HEK293T (cell line): ENCODE measurements at regions not wholly inside any gene's neighbourhood (a gene's known extent, or its start where the extent isn't known, plus 50 kb on each side); places are given as distances from the start of the nearest gene placed in this dataset.

Source experiments
- CTCF ChIA-PET: fragments of 350-600 bp; formaldehyde crosslinking; extraction: SDS; loops from one replicate; lab custom pipeline; 2021; ENCODE audit warnings: antibody characterized with exemption, inconsistent platforms; lab: Yijun Ruan, JAX
- POLR2A ChIA-PET: fragments of 350-600 bp; formaldehyde crosslinking; extraction: SDS; loops from one replicate; lab custom pipeline; 2020; ENCODE audit warnings: antibody characterized with exemption, inconsistent platforms; lab: Yijun Ruan, JAX
- DNase-seq: peaks from one replicate; pipeline ENCODE4 v3.0.0; 2012; ENCODE audit warnings: mixed read lengths; ENCODE audit errors: extremely low spot score
- ARNT ChIP-seq: fragments of 450-650 bp; IDR thresholded peaks from 2 replicates; pipeline ENCODE4 v1.6.1; 2017; ENCODE audit warnings: mild to moderate bottlenecking
- BHLHE40 ChIP-seq: fragments of 450-650 bp; IDR thresholded peaks from 2 replicates; pipeline ENCODE4 v1.6.1; 2016; ENCODE audit warnings: mild to moderate bottlenecking, moderate library complexity, borderline replicate concordance
- CTBP1 ChIP-seq: fragments of 450-650 bp; IDR thresholded peaks from 2 replicates; pipeline ENCODE4 v1.6.1; 2016; ENCODE audit warnings: borderline replicate concordance
- ELF4 ChIP-seq: fragments of 450-650 bp; IDR thresholded peaks from 2 replicates; pipeline ENCODE4 v1.6.1; 2017; ENCODE audit warnings: antibody characterized with exemption
- FOXA1 ChIP-seq: fragments of 450-650 bp; IDR thresholded peaks from 2 replicates; pipeline ENCODE4 v1.6.1; 2016; ENCODE audit warnings: mild to moderate bottlenecking
- FOXK2 ChIP-seq: fragments of 450-650 bp; IDR thresholded peaks from 2 replicates; pipeline ENCODE4 v1.6.1; 2016; ENCODE audit warnings: mild to moderate bottlenecking
- FOXM1 ChIP-seq: fragments of 450-650 bp; IDR thresholded peaks from 2 replicates; pipeline ENCODE4 v1.6.1; 2017; ENCODE audit warnings: mild to moderate bottlenecking, borderline replicate concordance
- HDGF ChIP-seq: fragments of 450-650 bp; IDR thresholded peaks from 2 replicates; pipeline ENCODE4 v1.6.1; 2017; ENCODE audit warnings: antibody characterized with exemption, borderline replicate concordance
- L3MBTL2 ChIP-seq: fragments of 450-650 bp; conservative IDR thresholded peaks from 2 replicates; pipeline ENCODE4 v1.6.1; 2016; ENCODE audit warnings: mild to moderate bottlenecking
- LEF1 ChIP-seq: fragments of 450-650 bp; IDR thresholded peaks from 2 replicates; pipeline ENCODE4 v1.6.1; 2017; ENCODE audit warnings: mild to moderate bottlenecking, borderline replicate concordance
- NFRKB ChIP-seq: fragments of 450-650 bp; IDR thresholded peaks from 2 replicates; pipeline ENCODE4 v1.6.1; 2016; ENCODE audit warnings: mild to moderate bottlenecking, moderate library complexity
- SP1 ChIP-seq: fragments of 450-650 bp; IDR thresholded peaks from 2 replicates; pipeline ENCODE4 v1.6.1; 2017
- SUZ12 ChIP-seq: fragments of 450-650 bp; IDR thresholded peaks from 2 replicates; pipeline ENCODE4 v1.6.1; 2016; ENCODE audit warnings: mild to moderate bottlenecking
- TARDBP ChIP-seq: fragments of 450-650 bp; IDR thresholded peaks from 2 replicates; pipeline ENCODE4 v1.6.1; 2016
- ZNF384 ChIP-seq: fragments of 450-650 bp; IDR thresholded peaks from 2 replicates; pipeline ENCODE4 v1.6.1; 2016
- TF ChIP-seq, protein P1 (sequence below): fragments of 450-650 bp; IDR thresholded peaks from 2 replicates; pipeline ENCODE4 v1.6.1; 2016

DNA sequence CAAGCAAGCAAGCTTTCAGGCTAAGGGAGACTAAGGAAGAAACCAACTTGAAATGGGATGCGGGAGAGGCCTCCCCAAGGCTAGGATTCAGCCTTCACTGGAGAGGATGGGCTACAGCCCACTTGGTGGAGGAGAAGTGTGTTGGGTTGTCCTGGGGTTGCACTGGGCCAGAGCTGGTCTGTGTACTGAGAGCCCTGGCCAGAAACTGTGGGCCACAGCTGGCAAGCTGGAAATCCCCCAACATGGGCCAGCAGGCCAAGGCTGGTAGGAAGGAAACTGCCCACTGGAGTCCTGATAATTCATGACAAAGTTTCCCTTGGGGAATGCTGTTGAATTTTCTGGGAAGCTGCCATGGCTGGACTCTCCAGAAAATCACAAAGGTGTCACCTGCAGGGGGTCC, 188.0 kb upstream of the S100G start:
- POLR2A ChIA-PET, result no interaction called here
- TF ChIP-seq ARNT (no peak), L3MBTL2 (no peak), ZNF384 (no peak), FOXK2 (no peak), SUZ12 (no peak), NFRKB (no peak), LEF1 (no peak), BHLHE40 (no peak), FOXM1 (no peak), FOXA1 (no peak), SP1 (no peak), ELF4 (no peak), HDGF (no peak), CTBP1 (no peak), TARDBP (no peak)
- TF ChIP-seq, protein P1, sequence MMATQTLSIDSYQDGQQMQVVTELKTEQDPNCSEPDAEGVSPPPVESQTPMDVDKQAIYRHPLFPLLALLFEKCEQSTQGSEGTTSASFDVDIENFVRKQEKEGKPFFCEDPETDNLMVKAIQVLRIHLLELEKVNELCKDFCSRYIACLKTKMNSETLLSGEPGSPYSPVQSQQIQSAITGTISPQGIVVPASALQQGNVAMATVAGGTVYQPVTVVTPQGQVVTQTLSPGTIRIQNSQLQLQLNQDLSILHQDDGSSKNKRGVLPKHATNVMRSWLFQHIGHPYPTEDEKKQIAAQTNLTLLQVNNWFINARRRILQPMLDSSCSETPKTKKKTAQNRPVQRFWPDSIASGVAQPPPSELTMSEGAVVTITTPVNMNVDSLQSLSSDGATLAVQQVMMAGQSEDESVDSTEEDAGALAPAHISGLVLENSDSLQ, result no peak
- no peak for DNase-seq
- CTCF ChIA-PET, result no interaction called here

DNA sequence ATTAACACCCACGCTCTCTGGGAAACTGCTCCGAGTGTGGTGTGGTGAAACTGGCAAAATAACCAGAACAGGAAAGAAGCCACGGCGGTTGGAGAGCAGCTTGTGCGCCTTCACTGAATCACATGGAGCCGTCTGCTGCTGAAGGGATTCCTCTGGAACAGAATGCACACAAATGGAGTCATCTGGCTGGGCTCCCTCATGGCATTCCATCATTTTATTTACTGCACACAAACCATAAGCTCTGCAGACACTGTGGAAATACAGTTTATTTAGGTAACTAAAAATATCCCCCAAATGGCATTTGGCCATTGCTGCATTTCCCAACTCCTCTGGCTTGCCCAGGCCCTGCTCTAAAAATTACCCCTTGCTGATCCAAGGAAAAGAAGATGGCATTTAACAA, 187.0 kb upstream of the S100G start:
- ChIA-PET CTCF (no interaction called here), POLR2A (no interaction called here)
- TF ChIP-seq LEF1 (no peak), CTBP1 (no peak), BHLHE40 (no peak), HDGF (no peak), ELF4 (no peak), FOXK2 (no peak), NFRKB (no peak), ARNT (no peak), L3MBTL2 (no peak), FOXM1 (no peak), SP1 (no peak), ZNF384 (no peak), FOXA1 (no peak), SUZ12 (no peak), TARDBP (no peak)
- TF ChIP-seq, protein P1, result no peak
- no peak for DNase-seq

DNA sequence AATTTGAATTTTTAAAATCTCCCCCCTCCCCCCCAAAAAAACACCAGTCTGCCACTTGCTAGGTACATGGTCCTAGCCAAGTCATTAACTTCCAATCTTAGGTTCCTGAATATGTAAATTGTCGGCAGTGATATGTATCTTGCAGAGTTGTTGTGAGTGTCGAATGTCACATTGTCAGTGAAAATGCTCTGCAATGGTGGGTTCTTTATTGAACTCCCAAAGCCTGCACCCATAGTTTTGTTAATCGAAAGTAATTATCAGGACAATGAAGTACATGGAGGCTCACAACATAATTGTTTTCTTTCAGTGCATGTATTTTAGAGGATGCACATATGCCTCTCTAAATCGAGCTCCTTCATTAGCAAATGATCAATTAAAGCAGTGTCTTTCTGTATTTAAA, 185.6 kb upstream of the S100G start:
- TF ChIP-seq, protein P1, result no peak
- TF ChIP-seq TARDBP, result no peak
- TF ChIP-seq CTBP1, result no peak
- no peak for TF ChIP-seq BHLHE40
- no peak for TF ChIP-seq ELF4
- no peak for TF ChIP-seq FOXK2
- TF ChIP-seq FOXM1, result no peak
- TF ChIP-seq HDGF, result no peak
- TF ChIP-seq LEF1, result no peak
- no peak for TF ChIP-seq SP1
- no peak for TF ChIP-seq SUZ12
- no peak for TF ChIP-seq ARNT
- CTCF ChIA-PET, result no interaction called here
- POLR2A ChIA-PET, result no interaction called here
- no peak for DNase-seq

DNA sequence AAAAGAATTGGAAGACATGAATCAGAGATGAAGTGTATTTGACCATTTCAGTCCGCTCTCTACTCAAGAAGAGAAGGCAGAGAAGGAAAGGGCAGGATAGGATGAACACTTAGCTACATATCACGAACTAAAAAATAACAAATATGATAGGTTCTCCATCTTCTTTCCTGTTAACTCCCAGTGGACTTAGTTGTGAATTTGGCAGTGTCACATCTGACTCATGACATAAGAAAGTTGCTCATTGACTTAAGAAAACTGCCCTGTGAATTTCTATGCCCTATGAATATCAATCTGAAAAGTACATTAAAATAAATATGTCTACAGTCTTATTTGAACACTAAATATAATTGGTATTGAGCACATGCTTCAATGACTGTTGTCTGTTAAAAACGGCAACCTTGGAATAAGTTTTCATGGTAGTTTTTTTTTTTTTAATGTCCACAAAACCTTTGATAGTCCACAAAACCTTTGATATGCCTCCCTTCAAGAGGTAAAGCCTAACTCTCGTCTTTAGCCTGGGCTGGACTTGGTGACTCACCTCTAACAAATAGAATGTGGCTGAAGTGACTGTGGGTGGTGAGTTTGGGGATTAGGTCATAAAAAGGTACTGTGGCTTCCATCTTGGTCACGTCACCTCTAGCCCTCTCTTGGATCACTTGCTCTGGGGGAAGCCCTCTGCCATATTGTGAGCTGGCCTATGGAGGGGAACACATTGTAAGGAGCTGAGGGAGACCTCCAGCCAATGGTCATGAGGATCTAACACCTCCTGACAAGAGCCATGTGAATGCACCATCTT, 184.7 kb upstream of the S100G start:
- no peak for TF ChIP-seq ELF4
- TF ChIP-seq SP1, result no peak
- no peak for TF ChIP-seq L3MBTL2
- no peak for TF ChIP-seq FOXM1
- no peak for TF ChIP-seq HDGF
- TF ChIP-seq ZNF384, result no peak
- TF ChIP-seq, protein P1, result no peak
- TF ChIP-seq ARNT, result no peak
- no peak for TF ChIP-seq CTBP1
- TF ChIP-seq NFRKB, result no peak
- no peak for TF ChIP-seq SUZ12
- no peak for TF ChIP-seq LEF1
- no peak for TF ChIP-seq BHLHE40
- TF ChIP-seq FOXK2, result no peak
- ChIA-PET POLR2A (no interaction called here), CTCF (interaction anchor here (0.6 kb wide), 1 partner anchor 193 kb away, joined by 4 read pairs; no protein-coding TSS in a partner anchor)
- no peak for DNase-seq
